HepG2 (cell line): ENCODE measurements at regions not wholly inside any gene's neighbourhood (a gene's known extent, or its start where the extent isn't known, plus 50 kb on each side); places are given as distances from the start of the nearest gene placed in this dataset.

Experiments
- CCDC6 ChIP-seq: sonication (generic); formaldehyde crosslinking; IDR thresholded peaks from 2 replicates; pipeline ENCODE4 v1.8.1; 2022; ENCODE audit warnings: mild to moderate bottlenecking, missing genetic modification reagents, moderate library complexity
- CREM ChIP-seq, 2 experiments: sonication (generic) in 1 of 2; formaldehyde crosslinking in 1 of 2; IDR thresholded peaks; 2 replicates each; pipeline versions ENCODE4 v1.4.0 to v1.6.1; 2016 to 2020; ENCODE audit warnings: antibody characterized with exemption in 1 of 2, mild to moderate bottlenecking in 1 of 2, missing genetic modification reagents in 1 of 2
- ELF4 ChIP-seq: sonication (generic); formaldehyde crosslinking; IDR thresholded peaks from 2 replicates; pipeline ENCODE4 v1.5.0; 2020; ENCODE audit warnings: missing genetic modification reagents, mild to moderate bottlenecking, moderate library complexity, borderline replicate concordance
- ETV6 ChIP-seq: sonication (generic); formaldehyde crosslinking; conservative IDR thresholded peaks from 2 replicates; pipeline ENCODE4 v1.4.0; 2020; ENCODE audit warnings: missing genetic modification reagents
- KLF13 ChIP-seq: sonication (generic); formaldehyde crosslinking; IDR thresholded peaks from 2 replicates; pipeline ENCODE4 v1.4.0; 2020; ENCODE audit warnings: mild to moderate bottlenecking, missing genetic modification reagents
- NR2F2 ChIP-seq: IDR thresholded peaks from 2 replicates; pipeline ENCODE4 v1.6.1; 2012; ENCODE audit warnings: low read depth, inconsistent platforms, borderline replicate concordance
- PITX1 ChIP-seq: sonication (generic); formaldehyde crosslinking; IDR thresholded peaks from 2 replicates; pipeline ENCODE4 v1.5.1; 2020; ENCODE audit warnings: mild to moderate bottlenecking, missing genetic modification reagents
- RBAK ChIP-seq: sonication (generic); formaldehyde crosslinking; IDR thresholded peaks from 2 replicates; pipeline ENCODE4 v1.5.1; 2020; ENCODE audit warnings: mild to moderate bottlenecking, missing genetic modification reagents
- TBP ChIP-seq: sonication (generic); formaldehyde crosslinking; IDR thresholded peaks from 2 replicates; pipeline ENCODE4 v1.5.0; 2020; ENCODE audit warnings: missing genetic modification reagents
- THAP7 ChIP-seq: sonication (generic); formaldehyde crosslinking; IDR thresholded peaks from 2 replicates; pipeline ENCODE4 v1.8.1; 2023; ENCODE audit warnings: mild to moderate bottlenecking, missing genetic modification reagents
- UBTF ChIP-seq: sonication (generic); formaldehyde crosslinking; IDR thresholded peaks from 2 replicates; pipeline ENCODE4 v1.4.0; 2020; ENCODE audit warnings: mild to moderate bottlenecking, missing genetic modification reagents
- ZEB1 ChIP-seq: IDR thresholded peaks from 2 replicates; pipeline ENCODE4 v1.6.1; 2012; ENCODE audit warnings: mild to moderate bottlenecking, low read depth, inconsistent platforms; ENCODE audit not compliant: insufficient replicate concordance
- ZMYM3 ChIP-seq: sonication (generic); formaldehyde crosslinking; IDR thresholded peaks from 2 replicates; pipeline ENCODE4 v1.5.1; 2020; ENCODE audit warnings: mild to moderate bottlenecking, missing genetic modification reagents
- ZNF274 ChIP-seq: sonication (generic); formaldehyde crosslinking; IDR thresholded peaks from 2 replicates; pipeline ENCODE4 v1.5.1; 2020; ENCODE audit warnings: mild to moderate bottlenecking, missing genetic modification reagents
- ZNF296 ChIP-seq: sonication (generic); formaldehyde crosslinking; conservative IDR thresholded peaks from 2 replicates; pipeline ENCODE4 v1.5.0; 2020; ENCODE audit warnings: mild to moderate bottlenecking, missing genetic modification reagents
- ZNF317 ChIP-seq: sonication (generic); formaldehyde crosslinking; IDR thresholded peaks from 2 replicates; pipeline ENCODE4 v1.5.0; 2020; ENCODE audit warnings: mild to moderate bottlenecking, missing genetic modification reagents
- ZNF33B ChIP-seq: sonication (generic); formaldehyde crosslinking; IDR thresholded peaks from 2 replicates; pipeline ENCODE4 v1.5.1; 2020; ENCODE audit warnings: mild to moderate bottlenecking, missing genetic modification reagents
- ZNF501 ChIP-seq: sonication (generic); formaldehyde crosslinking; IDR thresholded peaks from 2 replicates; pipeline ENCODE4 v1.5.1; 2020; ENCODE audit warnings: mild to moderate bottlenecking, moderate library complexity, missing genetic modification reagents
- ZNF589 ChIP-seq: sonication (generic); formaldehyde crosslinking; conservative IDR thresholded peaks from 2 replicates; pipeline ENCODE4 v1.8.0; 2022; ENCODE audit warnings: mild to moderate bottlenecking, moderate library complexity, missing genetic modification reagents
- ZNF740 ChIP-seq: sonication (generic); formaldehyde crosslinking; IDR thresholded peaks from 2 replicates; pipeline ENCODE4 v1.4.0; 2020; ENCODE audit warnings: missing genetic modification reagents
- TF ChIP-seq, protein P1 (sequence below): IDR thresholded peaks from 2 replicates; pipeline ENCODE4 v1.6.1; 2016; ENCODE audit warnings: low read depth
- TF ChIP-seq, protein P2 (sequence below): sonication (generic); formaldehyde crosslinking; conservative IDR thresholded peaks from 2 replicates; pipeline ENCODE4 v1.4.0; 2020; ENCODE audit warnings: missing genetic modification reagents
- TF ChIP-seq, protein P3 (sequence below): fragments of 450-650 bp; IDR thresholded peaks from 2 replicates; pipeline ENCODE4 v1.6.1; 2016

DNA sequence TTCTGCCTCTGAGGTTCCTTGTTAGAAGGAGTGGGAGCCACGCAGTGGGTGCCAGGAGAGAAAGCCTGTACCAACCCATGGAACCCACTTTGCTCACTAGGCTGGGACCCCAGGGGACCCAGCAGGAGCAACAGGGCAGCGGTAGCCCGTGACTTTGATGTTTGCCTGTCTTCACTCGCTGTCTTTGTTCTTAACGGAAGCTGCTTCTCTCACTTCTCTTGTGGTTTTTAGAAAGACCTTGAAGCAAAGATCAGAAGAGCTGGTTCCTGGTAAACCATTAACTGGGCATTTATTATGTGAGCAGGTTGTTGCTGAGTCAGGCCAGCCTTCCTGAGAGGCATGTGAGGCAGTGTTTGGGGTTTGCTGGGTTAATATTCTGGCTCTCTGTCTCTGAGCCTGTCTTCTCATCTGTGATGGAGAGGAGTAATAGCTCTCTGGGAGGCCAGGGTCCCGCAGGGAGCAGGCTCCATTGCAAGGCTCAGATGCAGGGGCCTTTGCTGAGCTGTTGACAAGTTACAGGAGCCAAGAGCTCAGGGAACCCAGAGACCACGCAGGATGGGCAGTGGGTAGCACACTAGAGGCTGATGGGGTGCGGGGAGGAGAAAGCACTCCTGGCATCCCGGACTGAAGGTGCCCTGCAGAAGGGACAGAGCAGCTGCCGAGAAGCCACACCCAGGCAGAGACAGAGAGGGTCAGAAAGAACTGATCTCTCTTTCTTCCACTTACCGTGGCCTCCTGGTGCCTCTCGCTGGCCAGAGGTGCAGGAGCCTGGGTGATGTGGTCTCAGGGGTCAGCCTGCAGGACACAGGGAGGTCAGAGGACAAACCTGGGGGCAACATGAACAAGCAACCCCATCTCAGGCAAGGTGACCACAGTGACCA lies 367.5 kb upstream of the C1orf174 start (continued):
- TF ChIP-seq ZNF589 (no peak), UBTF (CRISPR knock-in tag) (peak; percentile 39), CREM (IDR thresholded peaks at IDR 0.05) (peak; percentile 93), CREM (CRISPR knock-in tag; IDR thresholded peaks at IDR 0.05) (no peak), CCDC6 (peak; percentile 54; the same call in 1 of the 2 replicates), ELF4 (CRISPR knock-in tag) (no peak), RBAK (CRISPR knock-in tag) (no peak), ZNF296 (no peak), ETV6 (CRISPR knock-in tag) (no peak), KLF13 (CRISPR knock-in tag) (no peak), ZNF740 (CRISPR knock-in tag) (no peak), ZNF33B (CRISPR knock-in tag) (no peak), THAP7 (CRISPR knock-in tag) (no peak), ZMYM3 (CRISPR knock-in tag) (no peak; the same call in 1 of the 2 replicates), ZNF317 (no peak; the same call in 1 of the 2 replicates), TBP (no peak), ZNF274 (no peak), ZEB1 (no peak), NR2F2 (peak; percentile 53; the same call in 1 of the 2 replicates), PITX1 (CRISPR knock-in tag) (peak; percentile 87), ZNF501 (CRISPR knock-in tag) (peak; percentile 20; the same call in 1 of the 2 replicates)
- TF ChIP-seq, protein P1, sequence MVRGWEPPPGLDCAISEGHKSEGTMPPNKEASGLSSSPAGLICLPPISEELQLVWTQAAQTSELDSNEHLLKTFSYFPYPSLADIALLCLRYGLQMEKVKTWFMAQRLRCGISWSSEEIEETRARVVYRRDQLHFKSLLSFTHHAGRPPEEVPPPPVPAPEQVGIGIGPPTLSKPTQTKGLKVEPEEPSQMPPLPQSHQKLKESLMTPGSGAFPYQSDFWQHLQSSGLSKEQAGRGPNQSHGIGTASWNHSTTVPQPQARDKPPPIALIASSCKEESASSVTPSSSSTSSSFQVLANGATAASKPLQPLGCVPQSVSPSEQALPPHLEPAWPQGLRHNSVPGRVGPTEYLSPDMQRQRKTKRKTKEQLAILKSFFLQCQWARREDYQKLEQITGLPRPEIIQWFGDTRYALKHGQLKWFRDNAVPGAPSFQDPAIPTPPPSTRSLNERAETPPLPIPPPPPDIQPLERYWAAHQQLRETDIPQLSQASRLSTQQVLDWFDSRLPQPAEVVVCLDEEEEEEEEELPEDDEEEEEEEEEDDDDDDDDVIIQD, result 0 out of 2 replicates have a peak, but pooled peaks have one; percentile 17
- TF ChIP-seq, protein P2, sequence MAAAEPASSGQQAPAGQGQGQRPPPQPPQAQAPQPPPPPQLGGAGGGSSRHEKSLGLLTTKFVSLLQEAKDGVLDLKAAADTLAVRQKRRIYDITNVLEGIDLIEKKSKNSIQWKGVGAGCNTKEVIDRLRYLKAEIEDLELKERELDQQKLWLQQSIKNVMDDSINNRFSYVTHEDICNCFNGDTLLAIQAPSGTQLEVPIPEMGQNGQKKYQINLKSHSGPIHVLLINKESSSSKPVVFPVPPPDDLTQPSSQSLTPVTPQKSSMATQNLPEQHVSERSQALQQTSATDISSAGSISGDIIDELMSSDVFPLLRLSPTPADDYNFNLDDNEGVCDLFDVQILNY (CRISPR knock-in tag), result no peak
- TF ChIP-seq, protein P3, sequence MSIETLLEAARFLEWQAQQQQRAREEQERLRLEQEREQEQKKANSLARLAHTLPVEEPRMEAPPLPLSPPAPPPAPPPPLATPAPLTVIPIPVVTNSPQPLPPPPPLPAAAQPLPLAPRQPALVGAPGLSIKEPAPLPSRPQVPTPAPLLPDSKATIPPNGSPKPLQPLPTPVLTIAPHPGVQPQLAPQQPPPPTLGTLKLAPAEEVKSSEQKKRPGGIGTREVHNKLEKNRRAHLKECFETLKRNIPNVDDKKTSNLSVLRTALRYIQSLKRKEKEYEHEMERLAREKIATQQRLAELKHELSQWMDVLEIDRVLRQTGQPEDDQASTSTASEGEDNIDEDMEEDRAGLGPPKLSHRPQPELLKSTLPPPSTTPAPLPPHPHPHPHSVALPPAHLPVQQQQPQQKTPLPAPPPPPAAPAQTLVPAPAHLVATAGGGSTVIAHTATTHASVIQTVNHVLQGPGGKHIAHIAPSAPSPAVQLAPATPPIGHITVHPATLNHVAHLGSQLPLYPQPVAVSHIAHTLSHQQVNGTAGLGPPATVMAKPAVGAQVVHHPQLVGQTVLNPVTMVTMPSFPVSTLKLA, result no peak
